HG03039 (cell line): ENCODE measurements at regions not wholly inside any gene's neighbourhood (a gene's known extent, or its start where the extent isn't known, plus 50 kb on each side); places are given as distances from the start of the nearest gene placed in this dataset.
A peak's percentile ranks its signal among the peaks of the same experiment; 100 is the strongest.

ENCODE experiments used
- ATAC-seq: cut with Tn5 transposase; IDR thresholded peaks from one replicate; pipeline ENCODE4 v1.9.1; 2021; ENCODE audit warnings: mild to moderate bottlenecking, moderate library complexity; ENCODE audit not compliant: unreplicated experiment

DNA sequence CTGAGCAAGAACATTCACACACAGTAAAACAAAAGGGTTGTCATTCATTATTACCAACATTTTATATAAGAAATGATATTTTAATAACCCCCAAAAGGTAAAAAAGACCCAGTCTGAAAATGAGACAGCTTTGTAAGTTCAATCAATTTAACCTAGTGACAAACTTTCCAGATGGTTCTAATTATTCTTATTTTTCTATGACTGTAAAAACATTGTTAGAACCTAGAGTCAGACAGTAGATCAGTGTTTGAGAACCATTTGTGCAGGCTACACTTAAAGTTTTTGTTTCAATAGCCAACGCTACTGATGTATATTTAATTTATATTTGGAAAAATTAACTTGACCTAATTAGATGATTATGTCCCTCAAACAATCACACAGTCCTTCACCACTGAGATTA lies 708.4 kb upstream of the CBLB start:
- ATAC-seq: no peak

DNA sequence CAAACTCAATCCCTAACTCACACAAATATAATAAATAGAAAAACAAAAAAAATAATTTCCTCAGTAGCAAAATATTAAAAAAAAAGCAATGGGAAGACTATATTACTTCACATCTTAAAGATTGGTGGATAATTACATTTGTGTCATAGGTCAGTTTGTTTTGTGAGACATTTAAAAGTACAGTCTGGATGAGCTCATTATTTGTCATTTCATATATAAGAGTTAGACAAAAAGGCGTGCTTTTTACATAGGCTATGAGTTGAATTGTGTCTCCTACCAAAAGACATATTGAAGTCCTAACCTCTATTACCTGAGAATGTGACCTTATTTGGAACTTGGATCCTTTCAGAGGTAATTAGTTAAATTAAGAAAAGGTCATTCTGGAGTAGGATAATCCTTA lies 710.1 kb upstream of the CBLB start:
- ATAC-seq: no peak

DNA sequence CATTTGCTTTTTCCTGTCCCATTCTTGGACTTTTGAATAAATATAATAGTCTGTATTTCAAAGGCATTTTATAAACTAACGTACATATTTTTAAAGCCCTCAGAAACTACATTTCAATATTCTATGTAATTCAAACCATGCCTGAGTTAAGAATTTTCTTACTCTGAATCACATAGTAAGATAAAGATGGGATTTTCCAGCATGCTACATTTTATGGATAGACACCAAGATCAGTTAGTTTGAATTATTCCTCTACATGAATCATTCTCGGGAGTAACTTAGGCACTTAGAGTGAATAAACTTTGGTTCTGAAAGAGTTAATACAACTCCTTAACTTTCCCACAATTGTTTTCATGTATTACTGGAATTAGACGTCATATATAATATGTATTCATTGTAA lies 713.3 kb upstream of the CBLB start:
- no peak for ATAC-seq

DNA sequence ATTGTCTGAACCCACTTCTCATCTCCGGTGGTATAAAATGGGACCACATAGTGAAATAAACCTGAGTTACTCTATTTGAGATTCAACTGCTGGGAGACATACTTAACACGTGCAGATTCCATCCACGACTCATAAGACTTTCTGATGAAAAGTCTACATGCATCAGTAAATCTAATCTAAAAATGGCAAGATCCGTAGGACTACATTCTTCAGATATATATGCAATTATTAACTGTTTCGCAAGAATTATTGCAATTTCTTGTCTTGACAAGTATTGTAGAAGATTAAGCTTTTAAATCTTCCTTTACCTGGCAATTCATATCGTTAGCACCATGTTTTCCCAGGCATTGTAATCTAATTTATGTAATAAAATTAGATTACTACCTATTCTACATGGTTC lies 718.7 kb upstream of the CBLB start:
- ATAC-seq: no peak

DNA sequence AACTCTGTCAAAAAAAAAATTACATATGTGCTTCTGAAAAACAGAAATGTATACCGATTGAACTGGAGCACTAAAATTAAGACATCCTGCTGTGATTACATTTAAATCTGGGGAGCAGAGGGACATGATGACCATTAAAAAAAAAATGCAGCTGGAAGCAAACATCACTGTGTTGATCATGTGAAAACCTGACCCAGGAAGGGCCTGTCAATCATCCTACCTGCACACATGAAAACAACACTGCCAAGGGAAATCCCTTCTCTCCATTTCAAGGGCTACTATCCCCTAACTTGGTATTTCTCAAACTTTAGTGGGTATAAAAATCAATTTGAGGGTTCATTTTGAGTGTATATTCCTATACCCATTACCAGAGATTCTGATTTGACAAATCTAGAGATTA lies 719.9 kb upstream of the CBLB start:
- ATAC-seq: no peak

DNA sequence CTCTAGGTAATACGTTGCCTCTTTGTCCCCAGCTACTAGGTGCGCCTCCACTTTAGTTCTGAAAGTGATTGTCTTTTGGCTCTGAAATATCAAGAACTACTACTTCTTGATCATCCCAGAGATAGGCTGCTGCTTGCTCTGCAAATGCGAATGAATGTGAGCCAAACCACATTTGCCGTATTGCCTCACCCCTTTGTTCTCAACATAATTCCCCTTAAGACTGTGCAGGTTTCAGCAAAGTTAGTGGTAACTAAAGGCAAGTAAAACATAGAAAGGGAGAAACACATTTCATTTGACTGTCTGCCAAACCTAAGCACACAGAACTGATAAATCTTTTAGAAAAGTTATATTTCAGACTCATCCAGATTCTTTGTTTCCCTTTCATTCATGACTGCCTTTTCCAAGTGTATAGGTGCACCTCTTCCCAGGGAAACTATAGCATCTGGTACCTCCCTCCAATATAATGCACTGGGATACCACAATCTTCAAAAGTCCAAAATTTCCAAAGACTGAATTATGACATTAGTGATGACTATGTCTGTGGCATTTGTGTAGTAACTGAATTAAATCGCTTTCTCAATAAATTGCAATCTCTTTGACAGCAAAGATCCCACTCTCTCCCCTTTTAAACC lies 720.6 kb upstream of the CBLB start:
- ATAC-seq: no peak

DNA sequence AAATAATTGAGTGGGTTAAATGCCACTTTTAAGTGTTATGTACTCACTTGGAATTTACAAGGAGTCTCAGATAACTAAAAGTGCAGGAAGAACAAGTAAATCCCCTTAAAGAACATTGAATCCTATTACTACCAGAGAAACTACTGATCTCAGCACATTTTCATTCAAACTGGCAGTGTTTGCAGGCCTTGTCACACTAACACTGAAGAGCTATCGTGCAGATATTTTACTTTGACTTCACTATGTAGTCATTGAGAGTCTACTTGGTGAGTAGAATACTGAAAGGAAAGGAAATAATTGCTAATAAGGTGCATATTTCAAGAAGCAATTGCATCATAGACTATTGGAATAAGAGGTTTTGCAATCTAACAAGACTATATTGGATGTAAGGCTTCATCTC lies 721.4 kb upstream of the CBLB start:
- no peak for ATAC-seq

DNA sequence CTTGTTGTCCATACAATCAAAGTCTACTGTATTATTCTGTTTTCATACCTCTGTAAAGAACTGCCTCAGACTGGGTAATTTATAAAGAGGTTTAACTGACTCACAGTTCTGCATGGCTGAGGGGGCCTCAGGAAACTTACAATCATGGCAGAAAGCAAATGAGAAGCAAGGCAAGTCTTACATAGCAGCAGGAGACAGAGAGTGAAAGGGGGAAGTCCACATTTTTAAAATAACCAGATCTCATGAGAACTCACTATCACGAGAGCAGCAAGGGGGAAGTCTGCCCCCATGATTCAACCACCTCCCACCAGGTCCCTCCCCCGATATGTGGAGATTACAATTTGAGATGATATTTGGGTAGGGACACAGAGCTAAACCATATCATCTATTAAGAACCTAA lies 724.6 kb upstream of the CBLB start:
- no peak for ATAC-seq

DNA sequence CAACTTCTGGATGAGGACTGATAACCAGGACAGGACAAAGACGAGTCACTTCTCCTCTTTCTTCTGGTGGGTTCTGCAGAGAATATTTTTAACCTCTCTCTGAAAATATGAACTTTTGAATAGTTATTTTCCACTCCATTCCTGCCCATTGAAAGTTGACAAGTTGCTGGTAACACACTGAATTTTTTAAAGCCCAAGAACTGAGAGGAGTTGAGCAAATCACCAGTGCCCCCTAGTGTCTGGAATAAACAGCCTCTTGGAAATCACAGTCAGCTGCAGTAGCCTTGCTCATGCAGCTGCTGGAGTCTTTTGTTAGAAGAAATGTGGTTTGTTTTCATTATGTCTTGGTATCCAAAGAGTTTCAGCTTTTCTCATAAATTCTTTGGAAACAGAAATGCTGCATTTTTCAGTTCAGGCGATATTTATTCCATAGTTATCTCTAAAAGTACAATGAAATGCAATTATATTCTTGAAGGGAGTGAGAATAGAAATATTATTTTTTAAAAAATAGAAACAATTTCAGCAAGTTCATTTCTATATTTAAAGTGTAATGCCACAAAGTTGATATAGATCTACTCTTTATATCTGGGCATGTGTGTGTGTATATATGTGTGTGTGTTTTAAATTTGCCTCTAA lies 741.0 kb upstream of the CBLB start:
- ATAC-seq: peak; percentile 85

DNA sequence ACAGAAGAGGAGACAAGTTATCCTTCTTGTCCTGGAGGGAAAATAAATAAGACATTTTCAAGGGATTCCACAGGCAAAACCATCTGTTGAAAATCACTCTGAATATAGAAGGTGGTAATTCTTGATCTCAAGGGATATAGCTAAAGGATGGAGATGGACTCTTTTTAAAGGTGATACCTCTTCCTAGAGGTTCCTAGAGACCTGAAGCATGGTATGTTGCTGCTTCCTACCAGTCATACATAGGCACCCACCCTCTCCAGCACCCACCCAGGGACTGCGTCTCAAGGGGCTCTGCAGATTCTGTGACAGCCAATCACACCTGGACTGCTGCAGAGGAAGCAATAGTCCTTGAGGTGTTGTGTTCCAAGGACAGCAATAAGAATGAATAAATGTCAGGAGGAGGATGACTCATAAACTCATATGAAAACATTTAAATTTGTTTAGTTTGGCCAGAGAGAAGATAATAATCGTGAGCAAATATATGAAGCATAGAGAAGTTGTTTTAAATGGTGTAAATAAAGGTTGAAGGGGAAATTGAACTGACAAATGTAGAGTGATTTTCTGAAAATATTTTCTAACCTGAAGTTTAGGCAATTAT lies 741.6 kb upstream of the CBLB start:
- ATAC-seq: no peak

DNA sequence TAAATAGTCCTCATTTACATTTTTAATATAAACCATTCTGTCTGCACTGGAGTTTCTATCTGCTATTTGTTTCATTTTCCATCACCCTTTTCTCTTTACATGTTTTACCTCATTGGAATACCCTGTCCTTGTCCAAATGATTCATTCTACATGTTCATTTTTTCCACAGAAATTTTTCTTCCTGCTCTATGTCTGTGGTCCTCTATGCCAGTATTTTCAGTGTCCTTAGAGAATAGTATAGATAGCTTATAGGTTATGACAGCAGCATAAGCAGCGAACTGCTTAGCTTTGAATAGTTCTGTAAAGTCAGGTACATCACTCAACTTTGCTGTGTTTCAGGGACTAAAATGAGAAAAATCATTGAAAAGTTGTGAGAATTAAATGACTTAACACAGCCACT lies 742.3 kb upstream of the CBLB start:
- no peak for ATAC-seq

DNA sequence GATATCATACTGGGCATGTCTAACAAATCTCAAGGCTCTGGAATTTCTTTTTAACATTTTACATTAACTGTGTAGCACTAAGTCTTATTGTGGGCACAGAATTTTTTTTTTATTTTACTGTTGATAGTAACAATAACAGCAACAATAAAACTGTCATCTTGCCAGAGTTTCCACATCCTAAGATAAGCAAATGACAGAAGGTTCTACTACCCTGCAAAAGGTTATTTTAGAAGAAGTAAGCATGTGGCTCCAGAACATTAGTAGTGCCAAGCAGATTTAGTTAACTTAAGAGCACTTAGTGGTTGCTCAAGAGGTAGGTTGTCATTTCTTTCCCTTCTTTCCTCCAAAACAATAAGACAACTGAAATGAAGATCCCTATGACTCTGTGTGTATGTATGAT lies 743.0 kb upstream of the CBLB start:
- no peak for ATAC-seq

DNA sequence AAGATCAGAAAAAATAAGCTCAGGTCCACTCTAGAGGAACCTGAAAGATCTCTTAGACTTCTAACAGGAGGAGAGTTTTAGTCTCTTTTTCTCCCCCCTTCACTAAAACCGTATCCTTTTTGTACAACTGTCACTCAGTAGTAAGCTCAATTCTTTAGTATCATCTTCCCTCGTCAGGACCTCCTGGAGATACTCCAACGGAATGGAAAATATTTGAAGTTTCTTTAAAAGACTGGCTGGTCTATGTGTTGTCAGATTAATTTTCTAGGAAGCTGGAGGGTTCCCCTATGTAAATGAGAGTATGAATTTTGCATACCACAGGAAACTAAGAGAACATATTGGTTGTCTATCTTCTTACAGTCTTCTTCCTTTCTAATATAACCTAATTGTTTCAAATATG lies 747.7 kb upstream of the CBLB start:
- ATAC-seq: no peak

DNA sequence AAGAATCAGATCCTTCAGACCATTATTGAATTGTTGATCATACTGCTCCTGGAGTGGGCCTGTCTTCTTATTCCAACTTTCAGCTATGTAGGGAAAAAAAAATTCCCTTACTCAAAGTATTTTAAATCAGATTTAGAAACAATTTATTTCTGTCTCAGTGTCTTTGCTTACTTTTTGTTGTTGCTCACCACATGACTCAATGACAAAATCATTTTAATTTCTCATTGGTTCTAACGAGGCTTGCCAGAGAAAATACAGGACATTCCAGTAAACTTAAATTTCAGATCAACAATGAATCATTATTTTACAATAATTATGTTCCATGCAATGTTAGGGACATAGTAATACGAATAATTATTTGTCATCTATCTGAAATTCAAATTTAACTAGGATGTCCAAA lies 748.5 kb upstream of the CBLB start:
- no peak for ATAC-seq

DNA sequence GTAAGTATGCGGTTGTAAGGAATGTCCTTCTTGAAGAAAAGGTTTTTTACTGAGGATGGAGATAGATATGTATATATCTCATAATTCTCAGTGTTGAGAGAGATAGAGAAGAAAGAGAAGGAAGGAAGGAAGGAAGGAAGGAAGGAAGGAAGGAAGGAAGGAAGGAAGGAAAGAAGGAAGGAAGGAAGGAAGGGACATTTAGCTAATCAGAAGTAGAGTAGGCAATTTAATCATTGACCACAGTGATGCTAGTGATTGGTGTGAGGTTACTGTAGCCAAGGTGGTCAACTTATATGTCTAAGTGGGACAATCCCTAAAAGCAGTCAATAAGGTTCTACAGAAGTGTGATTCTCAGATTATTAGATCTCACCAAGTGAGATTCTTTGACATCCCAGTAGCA lies 751.8 kb upstream of the CBLB start:
- ATAC-seq: no peak

DNA sequence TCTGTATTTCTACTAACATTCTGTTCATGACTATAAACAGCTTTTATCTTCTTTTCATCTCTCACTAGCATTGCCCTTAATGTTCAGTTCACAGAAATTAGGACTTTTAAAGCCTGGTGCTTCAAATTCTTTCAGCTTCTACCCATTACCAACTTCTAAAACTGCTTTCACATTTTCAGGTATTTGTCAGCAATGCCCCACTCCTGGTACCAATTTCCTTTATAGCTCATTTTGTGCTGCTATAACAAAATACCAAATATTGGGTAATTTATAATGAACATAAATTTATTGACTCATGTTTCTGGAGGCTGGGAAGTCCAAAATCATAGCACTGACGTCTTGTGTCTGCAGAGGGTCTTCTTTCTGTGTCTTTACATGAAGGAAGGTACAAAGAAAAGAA lies 753.1 kb upstream of the CCDC54 start:
- ATAC-seq: no peak

DNA sequence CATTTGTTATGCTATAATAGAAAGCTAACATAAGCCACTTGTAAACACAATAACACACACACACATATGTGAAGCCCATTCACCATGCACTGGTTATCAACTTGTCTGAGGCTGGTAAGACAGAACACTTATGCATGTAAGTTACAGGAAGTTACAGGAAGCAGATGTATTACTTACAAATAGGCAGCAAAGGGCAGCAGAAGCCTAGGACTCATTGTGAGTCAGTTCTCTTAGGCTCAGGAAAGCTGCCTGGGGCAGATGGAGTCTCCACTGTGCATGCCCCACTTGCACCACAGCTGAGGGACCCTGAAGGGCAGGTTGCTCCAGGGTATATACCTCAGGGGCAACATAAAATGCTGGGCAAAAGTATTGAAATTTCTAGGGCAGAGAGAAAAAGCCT lies 748.8 kb upstream of the CCDC54 start:
- ATAC-seq: no peak

DNA sequence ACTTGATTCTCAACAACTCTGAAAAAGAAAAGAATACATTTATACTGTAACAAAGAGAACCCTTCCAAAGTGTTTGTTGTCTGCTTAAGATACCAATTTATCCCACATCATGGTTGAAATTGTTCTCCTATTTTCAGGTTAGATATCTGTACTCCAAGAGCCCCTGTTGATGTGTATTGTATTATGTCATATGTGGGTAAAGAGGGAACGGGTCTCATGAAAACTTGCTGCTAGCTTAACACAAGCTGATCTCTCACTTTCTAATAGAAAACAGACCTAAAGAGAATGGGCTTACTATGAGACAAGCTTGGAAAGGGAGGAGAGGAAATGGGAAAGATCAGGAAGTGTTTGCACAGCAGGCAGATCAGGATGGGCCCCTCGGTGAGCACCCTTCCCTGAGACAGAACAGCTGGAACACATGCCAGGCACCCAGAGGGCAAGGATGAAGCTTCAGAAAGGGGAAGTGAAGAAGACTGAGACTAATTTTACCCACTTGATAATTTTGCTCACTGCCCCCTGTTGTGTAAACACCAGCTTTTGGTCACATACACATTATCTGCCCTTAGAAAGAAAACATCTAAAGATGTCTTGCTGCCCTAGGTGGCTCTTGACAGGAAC lies 747.9 kb upstream of the CCDC54 start:
- ATAC-seq: peak; percentile 81

DNA sequence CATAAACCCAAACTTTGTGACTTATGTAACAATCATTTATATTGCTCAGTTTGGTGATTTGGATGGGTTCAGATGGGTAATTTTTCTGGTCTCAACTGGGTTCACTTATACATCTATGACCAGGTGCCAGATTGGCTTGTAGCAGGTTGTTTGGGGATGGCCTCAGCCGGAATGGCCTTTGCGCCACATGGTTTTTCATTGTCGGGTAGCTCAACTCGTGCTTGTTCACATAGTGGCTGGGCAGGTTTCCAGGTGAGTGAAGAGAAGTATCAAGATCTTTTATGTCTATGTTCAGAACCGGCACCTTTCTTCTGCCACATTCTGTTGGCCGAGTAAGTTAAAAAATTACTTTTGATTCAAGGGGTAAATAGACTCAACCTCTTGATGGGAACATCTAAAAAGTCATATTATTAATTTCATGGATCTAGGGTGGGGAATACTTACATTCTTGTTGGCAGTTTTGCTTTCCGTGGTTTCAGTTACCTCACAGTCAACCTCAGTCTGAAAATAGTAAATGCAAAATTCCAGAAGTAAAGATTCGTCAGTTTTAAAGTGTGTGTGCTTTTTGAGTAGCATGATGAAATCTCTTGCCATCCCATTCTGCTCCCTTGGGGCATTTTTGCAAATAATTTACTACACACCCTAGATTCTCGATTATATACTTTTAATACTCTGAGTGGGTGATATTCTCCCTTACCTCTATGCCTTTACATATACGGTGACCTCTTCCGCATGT lies 745.7 kb upstream of the CCDC54 start:
- no peak for ATAC-seq

DNA sequence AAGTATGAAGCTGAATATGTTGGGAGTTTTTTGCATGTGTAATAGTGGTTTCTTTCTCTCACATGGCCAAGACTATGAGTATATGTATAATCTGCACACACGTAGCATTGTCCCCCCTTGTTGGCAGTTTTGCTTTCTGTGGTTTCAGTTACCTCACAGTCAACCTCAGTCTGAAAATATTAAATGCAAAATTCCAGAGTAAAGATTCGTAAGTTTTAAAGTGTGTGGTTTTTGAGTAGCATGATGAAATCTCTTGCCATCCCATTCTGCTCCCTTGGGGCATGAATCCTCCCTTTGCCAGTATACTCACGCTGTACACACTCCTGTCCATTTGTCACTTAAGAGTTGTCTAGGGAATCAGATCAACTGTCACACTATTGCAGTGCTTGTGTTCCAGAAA lies 742.0 kb upstream of the CCDC54 start:
- peak; percentile 74 for ATAC-seq

DNA sequence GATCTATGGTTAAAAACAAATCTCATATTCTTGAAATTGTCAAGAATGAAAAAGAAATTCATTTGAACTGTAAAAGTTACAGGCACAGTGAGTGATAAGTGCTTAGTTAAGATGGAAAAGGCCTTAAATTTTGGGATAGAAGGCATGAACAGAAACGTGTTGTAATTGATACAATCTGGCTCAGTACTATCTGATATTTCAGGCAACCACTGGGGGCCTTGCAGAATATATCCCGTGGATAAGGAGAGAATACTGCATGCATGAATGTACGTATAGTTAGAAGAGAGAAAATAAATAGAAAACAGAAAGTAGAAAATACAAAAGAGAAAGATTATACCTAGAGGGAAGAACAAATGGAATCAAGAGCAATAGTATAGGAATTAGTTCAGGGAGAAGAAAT lies 741.4 kb upstream of the CCDC54 start:
- ATAC-seq: no peak

DNA sequence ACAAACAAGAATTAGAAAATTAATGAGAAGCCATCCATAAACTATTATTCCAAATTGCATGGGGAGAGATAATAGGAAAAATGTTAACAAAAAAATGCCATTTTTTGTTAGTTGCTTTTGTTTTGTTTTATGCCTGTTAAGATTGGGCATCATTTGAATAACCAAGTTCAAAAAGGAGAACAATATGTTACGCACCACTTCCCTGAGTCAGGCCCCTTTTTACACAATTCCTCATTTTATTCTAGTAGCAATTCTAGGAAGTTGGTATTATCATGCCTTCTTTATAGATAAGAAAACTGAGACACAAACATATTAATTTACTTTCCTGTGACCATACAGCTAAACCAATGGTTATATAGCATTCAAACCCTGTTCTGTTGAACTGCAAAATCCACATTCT lies 736.9 kb upstream of the CCDC54 start:
- no peak for ATAC-seq
